RWPE1 (cell line): ENCODE measurements at regions not wholly inside any gene's neighbourhood (a gene's known extent, or its start where the extent isn't known, plus 50 kb on each side); places are given as distances from the start of the nearest gene placed in this dataset.

Source experiments
- CTCF ChIA-PET: fragments of 350-600 bp; sonication (Branson Sonifier 250); formaldehyde crosslinking; extraction: SDS; loops from one replicate; lab custom pipeline; 2021; lab: Yijun Ruan, JAX
- POLR2A ChIA-PET: fragments of 400-600 bp; formaldehyde crosslinking; extraction: SDS; loops from one replicate; lab custom pipeline; 2020; ENCODE audit warnings: antibody characterized with exemption; ENCODE audit not compliant: low non-redundant PET; lab: Yijun Ruan, JAX
- DNase-seq: peaks from one replicate; pipeline ENCODE4 v3.0.0; 2012; ENCODE audit warnings: low spot score
- H3K27ac ChIP-seq: fragments of 450-650 bp; 2 replicates; pipeline ENCODE4 v1.5.1; 2017
- CTCF ChIP-seq: fragments of 450-650 bp; conservative IDR thresholded peaks from 2 replicates; pipeline ENCODE4 v1.5.1; 2017; ENCODE audit warnings: low read depth, mild to moderate bottlenecking

GRCh38 chr18:42338683-42339082, 383.6 kb downstream of the PIK3C3 start:
- POLR2A ChIA-PET = no interaction called here
- CTCF ChIA-PET = no interaction called here
- no peak overlapping the region for H3K27ac ChIP-seq
- no peak for DNase-seq
- TF ChIP-seq CTCF = no peak

- ChIA-PET CTCF (no interaction called here), POLR2A (no interaction called here)
These were observed 384.3 kb downstream of the PIK3C3 start for GRCh38 chr18:42339372-42339771.

GRCh38 chr18:42340423-42341009, 385.5 kb downstream of the PIK3C3 start:
- POLR2A ChIA-PET = no interaction called here
- TF ChIP-seq CTCF = no peak
- no peak overlapping the region for H3K27ac ChIP-seq
- CTCF ChIA-PET = no interaction called here
- no peak for DNase-seq

More at GRCh38 chr18:42339372-42339771, 384.3 kb downstream of the PIK3C3 start:
- no peak for DNase-seq
- no peak overlapping the region for H3K27ac ChIP-seq
- TF ChIP-seq CTCF = no peak

- TF ChIP-seq CTCF = no peak
- POLR2A ChIA-PET = no interaction called here
These were observed 386.4 kb downstream of the PIK3C3 start for GRCh38 chr18:42341423-42341822.

GRCh38 chr18:42348722-42349121, 393.7 kb downstream of the PIK3C3 start:
- POLR2A ChIA-PET = no interaction called here
- no peak overlapping the region for H3K27ac ChIP-seq
- no peak for TF ChIP-seq CTCF
- no peak for DNase-seq
- CTCF ChIA-PET = no interaction called here

More at GRCh38 chr18:42341423-42341822, 386.4 kb downstream of the PIK3C3 start:
- no peak for DNase-seq
- CTCF ChIA-PET = no interaction called here
- no peak overlapping the region for H3K27ac ChIP-seq

GRCh38 chr18:42351455-42351854, 396.4 kb downstream of the PIK3C3 start:
- no peak overlapping the region for H3K27ac ChIP-seq
- no peak for DNase-seq
- POLR2A ChIA-PET = no interaction called here
- no peak for TF ChIP-seq CTCF
- CTCF ChIA-PET = no interaction called here
